ENCODE measurements at regions not wholly inside any gene's neighbourhood (a gene's known extent, or its start where the extent isn't known, plus 50 kb on each side); places are given as distances from the start of the nearest gene placed in this dataset.

- TF ChIP-seq POLR2A (IDR thresholded peaks at IDR 0.05; ENCODE audit: low read length): no peak
- no peak for TF ChIP-seq GATA1 (IDR thresholded peaks at IDR 0.05; ENCODE audit: low read depth, low read length)
Observed at GRCh38 chr11:112624431-112624830, 336.8 kb upstream of the NCAM1 start.

All from erythroblast (primary cell).